ENCODE measurements at regions not wholly inside any gene's neighbourhood (a gene's known extent, or its start where the extent isn't known, plus 50 kb on each side); places are given as distances from the start of the nearest gene placed in this dataset.

DNA sequence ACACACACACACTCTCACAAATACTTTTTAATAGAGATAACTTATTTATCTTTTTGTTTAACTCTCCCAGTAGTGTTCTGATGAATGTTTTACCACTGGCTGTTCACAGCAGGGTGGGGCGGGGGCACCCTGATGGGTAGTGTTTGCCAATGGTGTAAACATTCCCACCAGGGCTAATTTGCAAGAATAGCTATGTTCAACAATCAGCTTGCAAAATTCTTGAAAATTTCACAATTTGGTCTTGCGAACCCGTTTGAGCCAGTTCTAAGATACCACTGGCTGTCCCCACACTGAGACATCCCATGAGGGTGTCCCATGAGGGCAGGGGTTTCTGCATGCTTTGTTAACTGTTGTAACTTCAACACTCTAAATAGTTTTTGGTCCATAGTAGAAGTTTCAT, 348.5 kb downstream of the CXCL12 start:
- no peaks in the 10 kb centered on the region for H3K36me3 ChIP-seq
- ATAC-seq (no peak), DNase-seq (no peak)
- H3K9me3 ChIP-seq: peaks cover 0 to 2% of the 10 kb centered on the region in 2 donors
- H3K4me3 ChIP-seq: no peak overlapping the region
- no peaks in the 10 kb centered on the region for H3K4me1 ChIP-seq
- H3K27ac ChIP-seq: no peak overlapping the region
- TF ChIP-seq, protein P1, sequence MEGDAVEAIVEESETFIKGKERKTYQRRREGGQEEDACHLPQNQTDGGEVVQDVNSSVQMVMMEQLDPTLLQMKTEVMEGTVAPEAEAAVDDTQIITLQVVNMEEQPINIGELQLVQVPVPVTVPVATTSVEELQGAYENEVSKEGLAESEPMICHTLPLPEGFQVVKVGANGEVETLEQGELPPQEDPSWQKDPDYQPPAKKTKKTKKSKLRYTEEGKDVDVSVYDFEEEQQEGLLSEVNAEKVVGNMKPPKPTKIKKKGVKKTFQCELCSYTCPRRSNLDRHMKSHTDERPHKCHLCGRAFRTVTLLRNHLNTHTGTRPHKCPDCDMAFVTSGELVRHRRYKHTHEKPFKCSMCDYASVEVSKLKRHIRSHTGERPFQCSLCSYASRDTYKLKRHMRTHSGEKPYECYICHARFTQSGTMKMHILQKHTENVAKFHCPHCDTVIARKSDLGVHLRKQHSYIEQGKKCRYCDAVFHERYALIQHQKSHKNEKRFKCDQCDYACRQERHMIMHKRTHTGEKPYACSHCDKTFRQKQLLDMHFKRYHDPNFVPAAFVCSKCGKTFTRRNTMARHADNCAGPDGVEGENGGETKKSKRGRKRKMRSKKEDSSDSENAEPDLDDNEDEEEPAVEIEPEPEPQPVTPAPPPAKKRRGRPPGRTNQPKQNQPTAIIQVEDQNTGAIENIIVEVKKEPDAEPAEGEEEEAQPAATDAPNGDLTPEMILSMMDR (IDR thresholded peaks at IDR 0.05): no peak
- no peaks in the 10 kb centered on the region for H3K27me3 ChIP-seq
- intact Hi-C loops (cut with DNase I): no loop called here

DNA sequence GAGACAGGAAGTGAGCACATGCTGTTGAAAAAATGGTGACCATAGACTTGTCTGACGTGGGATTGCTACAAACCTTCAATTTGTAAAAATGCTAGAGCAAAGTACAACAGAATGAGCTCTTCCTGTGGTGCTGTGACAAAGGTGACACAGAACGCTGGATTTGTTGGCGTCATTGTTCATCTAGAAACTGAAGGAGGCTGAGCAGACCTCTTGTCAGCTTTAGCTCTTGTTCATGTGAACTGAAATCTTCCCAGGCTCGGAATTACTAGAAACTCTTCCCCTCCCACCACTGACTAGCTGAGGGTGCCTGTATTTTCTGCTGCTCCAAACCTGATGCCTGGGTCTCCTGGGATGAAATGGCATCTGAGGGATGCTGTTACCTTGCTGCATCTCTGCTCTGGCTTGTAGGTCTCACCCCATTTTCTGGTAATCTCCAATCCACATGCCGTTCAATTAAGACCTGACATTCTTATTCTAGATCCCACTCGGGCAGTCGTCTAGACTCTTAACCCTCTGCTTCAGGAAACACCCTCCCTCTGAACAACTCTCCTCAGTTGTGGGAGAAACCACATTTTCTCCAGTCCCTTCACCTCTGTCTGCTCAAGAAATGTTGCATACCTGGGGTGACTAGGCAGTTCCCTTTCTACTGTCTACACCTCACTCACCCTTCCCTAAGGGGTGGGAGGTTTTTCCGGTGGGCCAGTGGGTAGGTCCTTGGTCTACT, 349.3 kb downstream of the CXCL12 start:
- Histone ChIP-seq H3K27me3 (no peaks in the 10 kb centered on the region), H3K4me3 (no peak overlapping the region), H3K4me1 (no peaks in the 10 kb centered on the region), H3K27ac (no peak overlapping the region), H3K9me3 (no peaks in the 10 kb centered on the region), H3K36me3 (no peaks in the 10 kb centered on the region)
- TF ChIP-seq, protein P1 (IDR thresholded peaks at IDR 0.05): no peak
- intact Hi-C loops (cut with DNase I): no loop called here
- DNase-seq (no peak), ATAC-seq (no peak)

DNA sequence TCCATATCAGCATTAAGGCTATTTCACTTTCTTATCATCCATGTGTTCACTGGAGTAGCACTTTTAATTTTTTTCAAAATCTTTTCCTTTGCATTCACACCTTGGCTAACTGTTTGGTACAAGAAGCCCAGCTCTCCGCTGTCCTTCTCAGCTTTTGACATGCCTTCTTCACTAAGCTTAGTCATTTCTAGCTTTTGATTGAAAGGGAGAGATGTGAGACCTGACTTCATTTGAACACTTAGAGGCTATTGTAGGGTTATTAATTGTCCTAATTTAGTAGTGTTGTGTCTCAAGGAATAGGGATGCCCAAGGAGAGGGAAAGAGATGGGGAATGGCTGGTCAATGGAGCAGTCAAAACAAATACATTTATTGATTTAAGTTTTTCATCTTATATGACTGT, 350.0 kb downstream of the CXCL12 start:
- ATAC-seq (no peak), DNase-seq (no peak)
- no peaks in the 10 kb centered on the region for H3K9me3 ChIP-seq
- no peak overlapping the region for H3K27ac ChIP-seq
- intact Hi-C loops (cut with DNase I): no loop called here
- TF ChIP-seq, protein P1 (IDR thresholded peaks at IDR 0.05): no peak
- H3K27me3 ChIP-seq: no peaks in the 10 kb centered on the region
- no peak overlapping the region for H3K4me3 ChIP-seq
- no peaks in the 10 kb centered on the region for H3K36me3 ChIP-seq
- H3K4me1 ChIP-seq: no peaks in the 10 kb centered on the region

DNA sequence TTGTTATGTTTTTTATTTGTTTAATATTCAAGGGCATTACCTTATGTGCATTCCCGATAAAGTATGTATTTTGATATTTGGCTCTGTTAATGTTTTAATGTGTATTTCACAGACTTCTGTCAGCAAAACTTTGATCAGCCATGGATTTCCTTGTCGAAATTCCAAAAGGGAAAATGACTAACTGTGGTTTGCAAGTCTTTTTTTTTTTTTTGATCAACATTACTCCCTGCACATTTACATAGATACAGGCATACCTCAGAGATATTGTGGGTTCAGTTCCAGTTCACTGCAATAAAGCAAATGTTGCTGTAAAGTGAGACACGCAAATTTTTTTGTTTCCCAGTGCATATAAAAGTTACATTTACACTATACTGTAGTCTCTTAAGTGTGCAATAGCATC, 351.9 kb downstream of the CXCL12 start:
- H3K9me3 ChIP-seq: no peaks in the 10 kb centered on the region
- no peaks in the 10 kb centered on the region for H3K4me1 ChIP-seq
- no peak for DNase-seq
- no peaks in the 10 kb centered on the region for H3K27me3 ChIP-seq
- no peaks in the 10 kb centered on the region for H3K36me3 ChIP-seq
- no peak overlapping the region for H3K4me3 ChIP-seq
- no peak for ATAC-seq
- TF ChIP-seq, protein P1 (IDR thresholded peaks at IDR 0.05): no peak
- intact Hi-C loops (cut with DNase I): no loop called here
- H3K27ac ChIP-seq: no peak overlapping the region

DNA sequence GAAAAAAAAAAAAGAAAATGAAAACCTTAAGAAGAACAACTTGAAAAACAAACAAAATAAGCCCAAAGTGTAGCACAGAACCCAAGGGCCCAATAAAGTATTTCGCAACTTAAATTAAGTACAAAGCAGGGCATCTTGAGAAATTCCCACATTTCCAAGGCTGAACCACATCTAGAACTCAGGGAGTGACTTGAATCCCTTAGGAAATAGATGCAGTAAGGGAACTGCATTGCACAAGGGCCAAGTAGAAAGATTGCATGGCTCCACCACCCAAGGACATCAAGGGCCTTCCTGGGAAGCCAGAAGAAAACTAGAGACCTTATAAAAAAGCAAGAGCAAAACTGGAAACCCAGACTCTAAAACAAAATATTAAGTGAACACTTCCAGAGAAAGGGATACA, 352.7 kb downstream of the CXCL12 start:
- Histone ChIP-seq H3K36me3 (no peaks in the 10 kb centered on the region), H3K4me1 (no peaks in the 10 kb centered on the region), H3K9me3 (no peaks in the 10 kb centered on the region), H3K27me3 (no peaks in the 10 kb centered on the region), H3K27ac (no peak overlapping the region), H3K4me3 (no peak overlapping the region)
- TF ChIP-seq, protein P1 (IDR thresholded peaks at IDR 0.05): no peak
- intact Hi-C loops (cut with DNase I): no loop called here
- DNase-seq: no peak
- ATAC-seq: no peak
